Hematopoietic multipotent progenitor cell treated with erythropoietin and hydrocortisone succinate and interleukin-3 and kit ligand, for 15 days (in vitro differentiated cells): ENCODE measurements at regions not wholly inside any gene's neighbourhood (a gene's known extent, or its start where the extent isn't known, plus 50 kb on each side); places are given as distances from the start of the nearest gene placed in this dataset.

ENCODE experiments used
- DNase-seq: peaks from one replicate; pipeline ENCODE4 v3.0.0-alpha.2; 2015; ENCODE audit warnings: low spot score

DNA sequence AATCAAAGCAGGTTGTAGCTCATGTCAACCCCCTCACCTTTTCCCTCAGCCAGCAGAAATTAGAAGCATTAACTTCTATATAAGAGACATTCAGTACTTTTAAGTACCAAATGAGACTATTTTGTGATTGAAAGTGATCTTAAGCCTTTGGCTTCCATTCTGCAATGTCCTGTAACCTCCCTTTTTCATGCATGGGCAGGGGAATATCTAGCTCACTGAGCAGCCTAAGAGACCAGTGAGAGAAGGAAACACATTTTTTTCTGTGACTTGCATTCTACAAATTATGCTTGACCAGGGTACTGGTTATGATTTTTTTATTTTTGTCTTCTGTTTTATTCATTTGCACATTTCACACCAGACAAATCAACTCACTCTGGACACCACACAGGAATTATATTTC, 369.6 kb downstream of the KCTD12 start:
- DNase-seq, result no peak

- no peak for DNase-seq
Observed at GRCh38 chr13:76516013-76516412, 370.2 kb downstream of the KCTD12 start.

- DNase-seq, result no peak
Observed at GRCh38 chr13:76512721-76513145, 373.5 kb downstream of the KCTD12 start.

- DNase-seq, result no peak
Observed at GRCh38 chr13:76505437-76505836, 380.8 kb downstream of the KCTD12 start.

DNA sequence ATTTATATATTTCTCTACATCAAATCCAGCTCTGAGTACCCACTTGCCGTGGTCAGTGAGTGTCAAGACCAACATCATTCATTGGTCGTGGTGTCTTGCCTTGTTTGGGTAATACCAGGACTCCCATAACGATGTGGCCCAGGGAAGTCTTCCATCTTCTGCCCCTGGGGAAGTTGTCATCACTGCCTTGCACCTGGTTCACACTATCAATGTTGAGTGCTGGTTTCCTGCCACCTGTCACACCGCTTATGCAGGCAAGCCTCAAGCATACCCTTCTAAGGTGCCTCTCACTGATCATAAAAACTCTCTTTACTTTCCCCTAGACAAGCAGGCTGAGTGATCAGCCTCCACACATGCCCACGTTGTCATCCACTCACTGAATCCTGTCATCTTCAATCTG, 382.4 kb downstream of the KCTD12 start:
- DNase-seq, result no peak

DNA sequence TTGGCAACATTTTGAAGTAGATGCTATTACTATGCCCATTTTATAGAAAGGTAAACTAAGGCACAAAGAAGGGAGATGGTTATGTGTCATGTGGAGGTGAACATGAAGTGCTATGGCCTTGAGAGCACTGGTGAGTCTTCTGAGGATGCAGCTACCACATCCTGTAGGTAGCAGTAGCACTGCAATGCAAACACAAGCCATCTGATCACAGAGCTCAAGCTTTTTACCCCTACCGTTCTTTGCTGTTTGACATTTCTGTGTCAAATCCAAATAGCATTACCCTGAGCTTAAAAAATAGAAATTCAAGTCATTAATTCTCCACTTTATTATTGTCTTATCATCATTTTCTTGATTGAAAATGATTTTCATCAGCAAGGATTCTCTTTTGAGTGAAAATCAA, 382.9 kb downstream of the KCTD12 start:
- no peak for DNase-seq

GRCh38 chr13:76500894-76501293, 385.3 kb downstream of the KCTD12 start:
- no peak for DNase-seq

GRCh38 chr13:76499891-76500290, 386.3 kb downstream of the KCTD12 start:
- no peak for DNase-seq

DNA sequence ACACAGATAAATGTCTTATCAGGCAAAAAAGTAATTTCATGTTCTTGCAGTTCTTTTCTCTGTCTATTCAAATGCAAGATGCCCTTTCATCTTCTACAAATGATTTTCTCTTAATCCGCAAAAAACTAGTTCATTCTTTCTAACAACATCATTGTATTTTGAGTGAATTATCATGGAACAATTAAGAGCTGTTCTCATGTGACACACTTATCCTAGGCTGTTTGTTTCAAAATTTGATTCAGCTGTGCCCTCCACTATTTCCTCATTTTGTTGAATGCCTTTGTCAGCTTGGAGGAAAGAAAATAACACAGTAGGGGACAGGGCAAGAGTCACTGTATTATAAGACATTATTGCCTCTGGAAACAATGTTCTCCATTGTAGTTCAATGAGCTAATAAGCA, 396.9 kb downstream of the KCTD12 start:
- no peak for DNase-seq

DNA sequence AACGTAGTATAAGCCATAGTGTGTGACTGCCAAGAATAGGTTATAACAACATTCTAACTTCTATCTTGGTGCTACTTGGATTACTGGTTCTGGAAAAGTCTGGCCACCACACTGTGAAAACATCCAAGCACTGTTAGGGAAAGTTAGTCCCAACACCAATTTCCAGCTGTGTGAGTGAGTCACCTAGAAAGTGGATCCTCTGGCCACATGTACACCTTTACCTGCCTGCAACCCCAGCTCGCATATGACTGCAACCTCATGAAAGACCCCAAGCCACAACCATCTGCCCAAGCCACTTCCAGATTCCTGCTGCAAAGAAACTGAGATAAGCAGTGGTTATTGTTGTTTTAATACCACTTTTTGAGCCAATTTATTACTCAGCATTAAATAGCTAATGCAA, 404.5 kb downstream of the KCTD12 start:
- DNase-seq, result no peak

GRCh38 chr13:76474966-76475365, 411.2 kb downstream of the KCTD12 start:
- no peak for DNase-seq

- no peak for DNase-seq
Observed at GRCh38 chr13:76474356-76474755, 411.8 kb downstream of the KCTD12 start.

- DNase-seq, result peak; percentile 64
Observed at GRCh38 chr13:76473552-76474134, 412.6 kb downstream of the KCTD12 start.

- DNase-seq, result no peak
Observed at GRCh38 chr13:76472916-76473315, 413.3 kb downstream of the KCTD12 start.

DNA sequence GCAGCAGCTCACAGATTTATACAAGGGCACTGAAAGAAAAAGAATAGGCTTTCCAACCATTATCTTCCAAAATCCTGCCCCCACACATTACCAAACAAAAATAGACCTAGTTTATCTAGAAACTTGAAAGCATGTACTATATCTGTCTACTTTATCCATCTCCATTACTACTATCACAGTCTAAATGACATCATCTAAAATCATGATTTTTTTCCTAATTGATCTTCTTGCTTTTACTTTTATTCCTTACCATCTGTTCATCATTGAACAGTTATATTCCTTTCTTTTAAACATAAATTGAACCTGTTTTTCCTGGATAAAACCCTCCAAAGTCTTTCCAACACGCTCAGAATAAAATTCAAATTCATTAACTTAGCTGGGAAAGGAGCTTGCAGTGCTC, 414.7 kb downstream of the KCTD12 start:
- DNase-seq, result no peak

GRCh38 chr13:76470991-76471390, 415.2 kb downstream of the KCTD12 start:
- DNase-seq, result no peak

DNA sequence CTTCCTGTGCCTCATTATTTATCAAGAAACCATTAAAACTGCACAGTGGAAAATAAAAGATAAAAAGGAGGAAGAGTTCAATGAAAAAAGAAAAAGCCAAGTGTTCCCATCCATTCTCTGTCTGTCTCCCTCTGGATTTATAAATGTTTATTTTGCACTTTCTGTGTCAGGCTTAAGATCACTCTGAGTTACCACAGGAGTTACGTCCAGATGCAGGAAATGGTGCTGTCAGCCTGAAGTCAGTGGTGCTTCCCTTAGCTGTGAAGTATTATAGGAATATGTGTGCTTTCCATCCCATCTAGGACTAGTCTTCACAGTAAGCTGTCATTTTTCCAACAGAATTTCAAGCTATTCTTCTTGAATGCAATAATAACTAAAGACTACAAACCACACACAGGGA, 420.2 kb downstream of the KCTD12 start:
- no peak for DNase-seq

DNA sequence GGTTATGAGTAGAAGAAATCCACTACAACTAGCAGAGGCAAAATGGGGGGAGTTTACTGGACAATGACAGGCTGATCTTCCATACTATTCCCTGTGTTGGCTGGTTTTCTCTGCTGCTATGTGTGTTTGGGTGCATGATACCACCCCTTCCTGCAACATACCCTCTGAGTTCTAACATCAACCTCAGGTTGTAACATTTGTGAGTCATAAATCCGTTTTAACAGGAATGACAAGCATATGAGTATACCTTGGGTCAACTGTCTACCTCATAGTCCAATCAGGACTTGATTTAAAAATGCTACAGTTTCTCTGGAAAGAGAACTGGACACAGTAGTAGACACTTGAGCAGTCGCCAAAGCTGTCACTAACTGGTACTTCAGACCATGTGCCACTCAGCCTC, 422.9 kb downstream of the KCTD12 start:
- no peak for DNase-seq

- DNase-seq, result no peak
Observed at GRCh38 chr13:76461999-76462398, 424.2 kb downstream of the KCTD12 start.

- DNase-seq, result no peak
Observed at GRCh38 chr13:76461484-76461883, 424.7 kb downstream of the KCTD12 start.

DNA sequence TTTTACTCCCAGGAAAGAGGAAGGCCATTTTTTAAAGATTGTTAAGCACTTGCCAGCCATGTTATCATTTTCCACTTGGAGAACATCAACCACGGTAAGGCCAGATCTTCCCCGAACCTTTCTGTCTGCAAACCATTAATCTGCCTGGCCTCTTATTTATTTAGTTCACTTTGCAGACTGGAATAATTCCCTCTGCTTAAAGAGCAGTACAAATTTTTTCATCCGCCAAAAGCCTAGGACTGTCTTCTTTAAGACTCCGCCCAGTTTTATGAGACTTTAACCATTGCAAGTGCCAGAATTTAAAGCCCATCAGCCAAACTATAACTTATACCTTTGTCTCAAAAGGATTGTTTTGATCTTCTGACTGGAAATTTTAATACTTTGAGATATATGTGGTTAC, 426.3 kb downstream of the KCTD12 start:
- DNase-seq, result no peak

DNA sequence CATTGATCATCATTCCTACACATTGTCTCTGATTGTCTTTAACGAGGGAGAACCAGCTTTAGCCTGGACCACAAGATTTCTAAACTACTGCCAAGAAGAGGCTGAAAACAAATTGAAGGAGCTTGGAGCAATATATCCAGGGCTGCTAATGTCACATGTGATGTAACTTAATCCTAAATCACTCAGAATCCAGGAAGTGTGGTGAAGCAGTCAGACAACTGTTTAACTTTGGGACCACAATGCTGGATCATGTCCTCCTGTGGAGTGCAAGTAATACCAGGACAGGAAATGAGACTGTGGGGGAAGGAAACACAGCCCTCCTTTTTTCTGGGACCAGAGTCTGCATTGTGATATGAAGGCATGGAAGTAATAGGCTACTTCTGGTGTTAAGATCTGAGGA, 430.2 kb downstream of the KCTD12 start:
- DNase-seq, result no peak

DNA sequence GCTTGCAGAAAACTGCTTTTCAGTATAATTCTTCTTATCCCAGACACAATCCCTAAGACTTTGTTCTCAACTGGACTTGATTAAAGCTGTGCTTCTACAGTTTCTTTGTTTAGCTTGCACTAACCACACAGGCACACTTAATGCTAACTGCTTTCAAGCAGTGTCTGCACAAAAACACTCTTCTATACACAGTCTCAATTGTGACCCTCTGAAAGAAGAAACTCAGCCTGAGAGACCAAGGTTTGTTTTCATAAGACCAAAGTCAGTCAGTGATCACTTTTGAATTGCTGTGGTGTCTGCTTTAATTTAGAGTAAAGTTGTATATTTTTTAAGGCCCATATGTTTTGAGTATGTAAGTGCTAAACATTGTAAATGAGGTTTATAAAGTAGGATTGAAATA, 431.2 kb downstream of the KCTD12 start:
- DNase-seq, result no peak

DNA sequence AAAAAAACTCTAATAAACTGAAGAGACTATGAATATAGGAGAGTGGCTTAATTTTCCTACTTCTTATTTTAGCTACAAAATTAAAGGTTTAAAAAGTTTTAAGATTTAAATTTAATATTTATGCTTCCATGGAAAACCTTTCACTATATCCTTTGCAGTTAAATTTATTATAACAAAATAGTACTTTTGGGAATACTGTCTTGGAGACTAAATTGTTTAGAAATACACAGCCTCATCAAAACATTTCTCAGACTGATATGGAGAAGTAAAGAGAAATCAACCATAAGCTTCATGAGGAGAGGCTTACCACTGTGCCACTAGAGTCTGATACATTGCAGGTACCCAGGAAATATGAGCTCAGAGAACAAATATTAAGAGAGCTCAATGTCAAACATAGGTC, 436.5 kb downstream of the KCTD12 start:
- no peak for DNase-seq

GRCh38 chr13:76446191-76446590, 440.0 kb downstream of the KCTD12 start:
- no peak for DNase-seq
